ENCODE measurements at regions not wholly inside any gene's neighbourhood (a gene's known extent, or its start where the extent isn't known, plus 50 kb on each side); places are given as distances from the start of the nearest gene placed in this dataset.

- TF ChIP-seq CTCF (conservative IDR thresholded peaks at IDR 0.05; ENCODE audit: low read length), result no peak
- no peak for TF ChIP-seq EZH2phosphoT487 (IDR thresholded peaks at IDR 0.05; ENCODE audit: borderline replicate concordance, low read depth, low read length)
These were observed 246.3 kb downstream of the ACTR3B start for GRCh38 chr7:153005750-153006435.
